Kidney (tissue), 13 donors: ENCODE measurements at regions not wholly inside any gene's neighbourhood (a gene's known extent, or its start where the extent isn't known, plus 50 kb on each side); places are given as distances from the start of the nearest gene placed in this dataset.

Experiments
- DNase-seq, 5 donors: peaks; one replicate each; pipeline ENCODE4 v3.0.0-alpha.2; 2013 to 2020
- FAIRE-seq: peaks from 2 replicates; lab custom pipeline; 2012; peaks lifted over from hg19 to GRCh38; lab: Jason Lieb, UNC
- H3K27ac ChIP-seq, 2 donors: one replicate each; pipeline ENCODE4 v1.7.0; 2013; ENCODE audit warnings: low read depth in 2 of 2, low read length in 2 of 2, inconsistent platforms in 1 of 2
- H3K27me3 ChIP-seq: one replicate; pipeline ENCODE4 v1.7.1; 2013; ENCODE audit warnings: low read length, inconsistent platforms; ENCODE audit not compliant: control insufficient read depth, insufficient read depth
- H3K36me3 ChIP-seq, 3 donors: one replicate each; pipeline versions ENCODE4 v1.7.0 to v1.7.1; 2013; ENCODE audit warnings: low read length in 3 of 3, control low read depth in 1 of 3, inconsistent platforms in 1 of 3; ENCODE audit not compliant: insufficient read depth in 3 of 3, control insufficient read depth in 2 of 3
- H3K4me1 ChIP-seq, 3 donors: one replicate each; pipeline versions ENCODE4 v1.7.0 to v1.7.1; 2013; ENCODE audit warnings: low read length in 3 of 3, inconsistent platforms in 1 of 3, low read depth in 1 of 3; ENCODE audit not compliant: control insufficient read depth in 2 of 3, insufficient read depth in 2 of 3
- H3K4me3 ChIP-seq, 3 donors: one replicate each; pipeline versions ENCODE4 v1.7.0 to v1.8.1; 2013; ENCODE audit warnings: low read length in 3 of 3, control low read depth in 1 of 3, inconsistent platforms in 1 of 3
- H3K9ac ChIP-seq, 3 donors: one replicate each; pipeline versions ENCODE4 v1.7.0 to v1.7.1; 2013; ENCODE audit warnings: low read length in 3 of 3, control low read depth in 1 of 3, inconsistent platforms in 1 of 3
- H3K9me3 ChIP-seq, 3 donors: one replicate each; pipeline versions ENCODE4 v1.7.0 to v1.7.1; 2013; ENCODE audit warnings: low read length in 3 of 3, control low read depth in 1 of 3, inconsistent platforms in 1 of 3; ENCODE audit not compliant: control insufficient read depth in 2 of 3, insufficient read depth in 1 of 3
- intact Hi-C: fragments of 100-400 bp; cut with DNase I; formaldehyde crosslinking; loops from one replicate; pipeline ENCODE4 v1.11.1; 2022
- TF ChIP-seq, protein P1 (sequence below): IDR thresholded peaks from 3 replicates; pipeline ENCODE4 v1.5.1; 2012; ENCODE audit warnings: mild to moderate bottlenecking, moderate library complexity, borderline replicate concordance; ENCODE audit not compliant: insufficient read depth; ENCODE audit errors: extremely low read depth
- donor health status: control.
- donor health status: control.
- donor health status: control.
- donor health status: control.
- donor health status: control.
- donor health status: DM: yes; HTN: yes; CAD: no.
- donor health status: Normal renal cell carcinoma (clear cell type).

DNA sequence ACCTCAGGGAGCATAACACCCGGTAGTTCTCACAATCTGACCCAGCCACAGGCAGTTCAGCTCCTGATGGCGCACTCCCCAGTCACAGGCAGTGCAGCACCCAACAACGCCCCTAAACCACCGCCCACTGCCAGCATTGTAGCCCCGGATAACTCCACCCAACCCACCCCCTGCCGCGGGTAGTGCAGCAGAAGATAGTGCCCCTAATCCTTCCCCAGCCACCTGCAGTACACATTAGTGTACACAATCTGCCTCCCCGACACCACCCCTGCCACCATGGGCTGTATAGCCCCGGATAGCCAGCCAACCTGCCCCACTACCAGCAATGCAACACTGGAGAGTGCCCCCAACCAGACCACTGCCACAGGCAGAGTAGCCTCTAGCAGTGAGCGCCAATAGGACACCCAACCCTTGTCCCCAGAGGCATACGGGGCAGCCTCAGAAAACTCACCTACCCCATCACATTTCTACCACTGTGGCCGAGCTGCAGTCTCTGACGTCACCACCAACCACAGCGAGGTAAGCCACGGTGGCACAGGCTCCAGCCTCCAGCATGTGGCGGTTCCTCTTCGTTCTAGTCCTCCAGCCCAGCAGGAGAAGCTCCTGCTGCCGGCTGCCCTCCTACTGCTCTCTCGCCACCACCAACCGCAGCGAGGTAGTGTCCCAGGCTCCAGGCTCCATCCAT lies 877.3 kb downstream of the KCNJ18 start:
- TF ChIP-seq, protein P1, sequence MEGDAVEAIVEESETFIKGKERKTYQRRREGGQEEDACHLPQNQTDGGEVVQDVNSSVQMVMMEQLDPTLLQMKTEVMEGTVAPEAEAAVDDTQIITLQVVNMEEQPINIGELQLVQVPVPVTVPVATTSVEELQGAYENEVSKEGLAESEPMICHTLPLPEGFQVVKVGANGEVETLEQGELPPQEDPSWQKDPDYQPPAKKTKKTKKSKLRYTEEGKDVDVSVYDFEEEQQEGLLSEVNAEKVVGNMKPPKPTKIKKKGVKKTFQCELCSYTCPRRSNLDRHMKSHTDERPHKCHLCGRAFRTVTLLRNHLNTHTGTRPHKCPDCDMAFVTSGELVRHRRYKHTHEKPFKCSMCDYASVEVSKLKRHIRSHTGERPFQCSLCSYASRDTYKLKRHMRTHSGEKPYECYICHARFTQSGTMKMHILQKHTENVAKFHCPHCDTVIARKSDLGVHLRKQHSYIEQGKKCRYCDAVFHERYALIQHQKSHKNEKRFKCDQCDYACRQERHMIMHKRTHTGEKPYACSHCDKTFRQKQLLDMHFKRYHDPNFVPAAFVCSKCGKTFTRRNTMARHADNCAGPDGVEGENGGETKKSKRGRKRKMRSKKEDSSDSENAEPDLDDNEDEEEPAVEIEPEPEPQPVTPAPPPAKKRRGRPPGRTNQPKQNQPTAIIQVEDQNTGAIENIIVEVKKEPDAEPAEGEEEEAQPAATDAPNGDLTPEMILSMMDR: no peak
- intact Hi-C loops: no loop called here
- FAIRE-seq: no peak

GRCh38 chr17:22570144-22570845 lies 878.0 kb downstream of the KCNJ18 start:
- DNase-seq (no peak), FAIRE-seq (no peak)
- intact Hi-C loops: no loop called here
- H3K27ac ChIP-seq: no peak overlapping the region
- no peaks in the 10 kb centered on the region for H3K4me1 ChIP-seq
- H3K4me3 ChIP-seq: no peak overlapping the region
- H3K36me3 ChIP-seq: no peaks in the 10 kb centered on the region
- no peaks in the 10 kb centered on the region for H3K27me3 ChIP-seq
- H3K9me3 ChIP-seq: no peaks in the 10 kb centered on the region
- TF ChIP-seq, protein P1: no peak
- no peak overlapping the region for H3K9ac ChIP-seq

More for the DNA sequence above, 877.3 kb downstream of the KCNJ18 start:
- Histone ChIP-seq H3K36me3 (no peaks in the 10 kb centered on the region), H3K27me3 (no peaks in the 10 kb centered on the region), H3K27ac (no peak overlapping the region), H3K9ac (no peak overlapping the region), H3K9me3 (no peaks in the 10 kb centered on the region), H3K4me3 (no peak overlapping the region), H3K4me1 (no peaks in the 10 kb centered on the region)
- DNase-seq: peak in 1 of 5 donors; percentile 53

GRCh38 chr17:22599322-22599721 lies 907.0 kb downstream of the KCNJ18 start:
- Histone ChIP-seq H3K36me3 (no peaks in the 10 kb centered on the region), H3K27ac (no peak overlapping the region), H3K9me3 (no peaks in the 10 kb centered on the region), H3K27me3 (no peaks in the 10 kb centered on the region), H3K4me1 (no peaks in the 10 kb centered on the region), H3K4me3 (no peak overlapping the region), H3K9ac (no peak overlapping the region)
- DNase-seq (no peak), FAIRE-seq (no peak)
- intact Hi-C loops: no loop called here
- TF ChIP-seq, protein P1: no peak
